IPS-15b (cell line): ENCODE measurements at regions not wholly inside any gene's neighbourhood (a gene's known extent, or its start where the extent isn't known, plus 50 kb on each side); places are given as distances from the start of the nearest gene placed in this dataset.

Experiments
- H3K27me3 ChIP-seq: one replicate; pipeline ENCODE4 v1.6.1; 2013; ENCODE audit warnings: low read length; ENCODE audit not compliant: control insufficient read depth, insufficient read depth
- H3K36me3 ChIP-seq: one replicate; pipeline ENCODE4 v1.6.1; 2013; ENCODE audit warnings: low read length; ENCODE audit not compliant: control insufficient read depth, insufficient read depth
- H3K4me1 ChIP-seq: one replicate; pipeline ENCODE4 v1.6.1; 2013; ENCODE audit warnings: mild to moderate bottlenecking, low read length; ENCODE audit not compliant: control insufficient read depth, insufficient read depth
- H3K4me3 ChIP-seq: one replicate; pipeline ENCODE4 v1.5.1; 2013; ENCODE audit warnings: low read depth, low read length
- H3K9ac ChIP-seq: one replicate; pipeline ENCODE4 v1.6.1; 2013; ENCODE audit warnings: low read depth, mild to moderate bottlenecking, low read length
- H3K9me3 ChIP-seq: one replicate; pipeline ENCODE4 v1.6.1; 2013; ENCODE audit warnings: mild to moderate bottlenecking, low read length; ENCODE audit not compliant: control insufficient read depth, insufficient read depth

- no peaks in the 10 kb centered on the region for H3K36me3 ChIP-seq
- H3K27me3 ChIP-seq, result no peaks in the 10 kb centered on the region
- H3K4me3 ChIP-seq, result no peak overlapping the region
- no peaks in the 10 kb centered on the region for H3K4me1 ChIP-seq
- H3K9me3 ChIP-seq, result no peaks in the 10 kb centered on the region
- H3K9ac ChIP-seq, result no peak overlapping the region
Observed at GRCh38 chrX:68947882-68948605, 119.2 kb downstream of the EFNB1 start.

GRCh38 chrX:68945603-68946228 is 116.9 kb downstream of the EFNB1 start:
- H3K27me3 ChIP-seq, result no peaks in the 10 kb centered on the region
- H3K9ac ChIP-seq, result no peak overlapping the region
- H3K36me3 ChIP-seq, result no peaks in the 10 kb centered on the region
- H3K9me3 ChIP-seq, result no peaks in the 10 kb centered on the region
- H3K4me1 ChIP-seq, result no peaks in the 10 kb centered on the region
- H3K4me3 ChIP-seq, result no peak overlapping the region

GRCh38 chrX:68945081-68945602 is 116.3 kb downstream of the EFNB1 start:
- H3K36me3 ChIP-seq, result no peaks in the 10 kb centered on the region
- no peaks in the 10 kb centered on the region for H3K9me3 ChIP-seq
- H3K9ac ChIP-seq, result no peak overlapping the region
- H3K4me1 ChIP-seq, result no peaks in the 10 kb centered on the region
- no peak overlapping the region for H3K4me3 ChIP-seq
- H3K27me3 ChIP-seq, result no peaks in the 10 kb centered on the region

GRCh38 chrX:68944211-68944610 is 115.4 kb downstream of the EFNB1 start:
- no peak overlapping the region for H3K4me3 ChIP-seq
- H3K9ac ChIP-seq, result no peak overlapping the region
- H3K27me3 ChIP-seq, result no peaks in the 10 kb centered on the region
- no peaks in the 10 kb centered on the region for H3K4me1 ChIP-seq
- H3K9me3 ChIP-seq, result no peaks in the 10 kb centered on the region
- H3K36me3 ChIP-seq, result no peaks in the 10 kb centered on the region

GRCh38 chrX:68942840-68943239 is 114.0 kb downstream of the EFNB1 start:
- no peaks in the 10 kb centered on the region for H3K4me1 ChIP-seq
- no peaks in the 10 kb centered on the region for H3K9me3 ChIP-seq
- H3K36me3 ChIP-seq, result no peaks in the 10 kb centered on the region
- H3K4me3 ChIP-seq, result no peak overlapping the region
- H3K27me3 ChIP-seq, result no peaks in the 10 kb centered on the region
- H3K9ac ChIP-seq, result no peak overlapping the region

GRCh38 chrX:68942104-68942503 is 113.3 kb downstream of the EFNB1 start:
- Histone ChIP-seq H3K9ac (no peak overlapping the region), H3K27me3 (no peaks in the 10 kb centered on the region), H3K36me3 (no peaks in the 10 kb centered on the region), H3K4me3 (no peak overlapping the region), H3K4me1 (no peaks in the 10 kb centered on the region), H3K9me3 (no peaks in the 10 kb centered on the region)

GRCh38 chrX:68941385-68941952 is 112.6 kb downstream of the EFNB1 start:
- Histone ChIP-seq H3K27me3 (no peaks in the 10 kb centered on the region), H3K9me3 (no peaks in the 10 kb centered on the region), H3K4me1 (no peaks in the 10 kb centered on the region), H3K4me3 (no peak overlapping the region), H3K36me3 (no peaks in the 10 kb centered on the region), H3K9ac (no peak overlapping the region)

- H3K9ac ChIP-seq, result no peak overlapping the region
- H3K9me3 ChIP-seq, result no peaks in the 10 kb centered on the region
- H3K36me3 ChIP-seq, result no peaks in the 10 kb centered on the region
- no peaks in the 10 kb centered on the region for H3K4me1 ChIP-seq
- no peak overlapping the region for H3K4me3 ChIP-seq
- H3K27me3 ChIP-seq, result no peaks in the 10 kb centered on the region
Observed at GRCh38 chrX:68940601-68941000, 111.8 kb downstream of the EFNB1 start.

- no peak overlapping the region for H3K4me3 ChIP-seq
- no peaks in the 10 kb centered on the region for H3K9me3 ChIP-seq
- H3K36me3 ChIP-seq, result no peaks in the 10 kb centered on the region
- H3K27me3 ChIP-seq, result no peaks in the 10 kb centered on the region
- no peaks in the 10 kb centered on the region for H3K4me1 ChIP-seq
- H3K9ac ChIP-seq, result no peak overlapping the region
Observed at GRCh38 chrX:68939868-68940267, 111.0 kb downstream of the EFNB1 start.

GRCh38 chrX:68938244-68939004 is 109.6 kb downstream of the EFNB1 start:
- H3K27me3 ChIP-seq, result no peaks in the 10 kb centered on the region
- H3K9me3 ChIP-seq, result no peaks in the 10 kb centered on the region
- H3K4me1 ChIP-seq, result no peaks in the 10 kb centered on the region
- no peaks in the 10 kb centered on the region for H3K36me3 ChIP-seq
- no peak overlapping the region for H3K4me3 ChIP-seq
- H3K9ac ChIP-seq, result no peak overlapping the region

- H3K9ac ChIP-seq, result no peak overlapping the region
- no peak overlapping the region for H3K4me3 ChIP-seq
- H3K36me3 ChIP-seq, result no peaks in the 10 kb centered on the region
- no peaks in the 10 kb centered on the region for H3K27me3 ChIP-seq
- no peaks in the 10 kb centered on the region for H3K9me3 ChIP-seq
- no peaks in the 10 kb centered on the region for H3K4me1 ChIP-seq
Observed at GRCh38 chrX:68937581-68937980, 108.8 kb downstream of the EFNB1 start.
